ENCODE measurements at regions not wholly inside any gene's neighbourhood (a gene's known extent, or its start where the extent isn't known, plus 50 kb on each side); places are given as distances from the start of the nearest gene placed in this dataset.

DNA sequence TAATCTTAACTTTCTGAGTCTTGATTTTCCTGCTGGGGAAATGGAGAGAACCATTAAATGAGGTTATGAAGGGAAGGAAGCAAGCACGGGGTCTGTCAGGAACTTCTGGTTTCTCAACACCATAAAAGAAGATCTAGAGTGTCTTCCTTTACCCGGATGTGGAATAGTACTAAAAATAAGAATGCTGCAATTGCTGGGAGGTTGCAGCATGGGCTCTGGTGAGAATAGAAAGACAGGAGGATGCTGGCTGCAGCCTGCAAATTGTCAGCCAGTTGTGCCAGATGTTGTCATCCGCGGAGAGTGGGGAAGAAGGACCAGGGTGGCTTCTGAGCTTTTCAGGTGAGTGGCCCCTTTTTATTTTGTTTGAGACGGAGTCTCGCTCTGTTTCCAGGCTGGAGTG is 69.3 kb upstream of the STC2 start:
- TF ChIP-seq, protein P1, sequence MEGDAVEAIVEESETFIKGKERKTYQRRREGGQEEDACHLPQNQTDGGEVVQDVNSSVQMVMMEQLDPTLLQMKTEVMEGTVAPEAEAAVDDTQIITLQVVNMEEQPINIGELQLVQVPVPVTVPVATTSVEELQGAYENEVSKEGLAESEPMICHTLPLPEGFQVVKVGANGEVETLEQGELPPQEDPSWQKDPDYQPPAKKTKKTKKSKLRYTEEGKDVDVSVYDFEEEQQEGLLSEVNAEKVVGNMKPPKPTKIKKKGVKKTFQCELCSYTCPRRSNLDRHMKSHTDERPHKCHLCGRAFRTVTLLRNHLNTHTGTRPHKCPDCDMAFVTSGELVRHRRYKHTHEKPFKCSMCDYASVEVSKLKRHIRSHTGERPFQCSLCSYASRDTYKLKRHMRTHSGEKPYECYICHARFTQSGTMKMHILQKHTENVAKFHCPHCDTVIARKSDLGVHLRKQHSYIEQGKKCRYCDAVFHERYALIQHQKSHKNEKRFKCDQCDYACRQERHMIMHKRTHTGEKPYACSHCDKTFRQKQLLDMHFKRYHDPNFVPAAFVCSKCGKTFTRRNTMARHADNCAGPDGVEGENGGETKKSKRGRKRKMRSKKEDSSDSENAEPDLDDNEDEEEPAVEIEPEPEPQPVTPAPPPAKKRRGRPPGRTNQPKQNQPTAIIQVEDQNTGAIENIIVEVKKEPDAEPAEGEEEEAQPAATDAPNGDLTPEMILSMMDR (conservative IDR thresholded peaks at IDR 0.05; ENCODE audit: low read depth, low read length) = no peak
- TF ChIP-seq EZH2 (IDR thresholded peaks at IDR 0.05; ENCODE audit: borderline replicate concordance, low read depth, low read length, poor library complexity, severe bottlenecking) = no peak
